ENCODE measurements at regions not wholly inside any gene's neighbourhood (a gene's known extent, or its start where the extent isn't known, plus 50 kb on each side); places are given as distances from the start of the nearest gene placed in this dataset.
"Not testable (repeated sequence)": the region's sequence is repeated elsewhere in the genome, so short reads cannot be mapped to it uniquely, and the experiment has no call there.

DNA sequence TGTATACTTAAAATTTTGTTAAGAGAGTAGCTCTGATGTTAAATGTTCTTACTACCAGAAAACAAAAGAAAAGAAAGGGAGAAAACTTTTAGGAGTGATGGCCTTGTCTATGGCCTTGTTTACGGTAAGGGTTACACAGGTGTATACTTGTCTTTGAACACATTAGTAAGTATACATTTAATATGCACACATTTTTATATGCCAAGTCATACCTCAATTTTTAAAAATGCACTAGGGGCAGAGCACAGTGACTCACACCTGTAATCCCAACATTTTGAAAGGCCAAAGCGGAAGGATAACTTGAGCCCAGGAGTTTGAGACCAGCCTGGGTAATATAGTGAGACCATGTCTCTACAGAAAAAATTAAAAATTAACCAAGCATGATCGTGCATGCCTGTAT, 166.7 kb upstream of the SNX2 start:
- DNase-seq (ENCODE audit: low read depth) = no peak
- TF ChIP-seq, protein P1, sequence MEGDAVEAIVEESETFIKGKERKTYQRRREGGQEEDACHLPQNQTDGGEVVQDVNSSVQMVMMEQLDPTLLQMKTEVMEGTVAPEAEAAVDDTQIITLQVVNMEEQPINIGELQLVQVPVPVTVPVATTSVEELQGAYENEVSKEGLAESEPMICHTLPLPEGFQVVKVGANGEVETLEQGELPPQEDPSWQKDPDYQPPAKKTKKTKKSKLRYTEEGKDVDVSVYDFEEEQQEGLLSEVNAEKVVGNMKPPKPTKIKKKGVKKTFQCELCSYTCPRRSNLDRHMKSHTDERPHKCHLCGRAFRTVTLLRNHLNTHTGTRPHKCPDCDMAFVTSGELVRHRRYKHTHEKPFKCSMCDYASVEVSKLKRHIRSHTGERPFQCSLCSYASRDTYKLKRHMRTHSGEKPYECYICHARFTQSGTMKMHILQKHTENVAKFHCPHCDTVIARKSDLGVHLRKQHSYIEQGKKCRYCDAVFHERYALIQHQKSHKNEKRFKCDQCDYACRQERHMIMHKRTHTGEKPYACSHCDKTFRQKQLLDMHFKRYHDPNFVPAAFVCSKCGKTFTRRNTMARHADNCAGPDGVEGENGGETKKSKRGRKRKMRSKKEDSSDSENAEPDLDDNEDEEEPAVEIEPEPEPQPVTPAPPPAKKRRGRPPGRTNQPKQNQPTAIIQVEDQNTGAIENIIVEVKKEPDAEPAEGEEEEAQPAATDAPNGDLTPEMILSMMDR (IDR thresholded peaks at IDR 0.05; ENCODE audit: control insufficient read depth, extremely low read depth, insufficient read depth) = no peak
- no peak overlapping the region for H3K4me3 ChIP-seq (ENCODE audit: low read depth, low read length)

DNA sequence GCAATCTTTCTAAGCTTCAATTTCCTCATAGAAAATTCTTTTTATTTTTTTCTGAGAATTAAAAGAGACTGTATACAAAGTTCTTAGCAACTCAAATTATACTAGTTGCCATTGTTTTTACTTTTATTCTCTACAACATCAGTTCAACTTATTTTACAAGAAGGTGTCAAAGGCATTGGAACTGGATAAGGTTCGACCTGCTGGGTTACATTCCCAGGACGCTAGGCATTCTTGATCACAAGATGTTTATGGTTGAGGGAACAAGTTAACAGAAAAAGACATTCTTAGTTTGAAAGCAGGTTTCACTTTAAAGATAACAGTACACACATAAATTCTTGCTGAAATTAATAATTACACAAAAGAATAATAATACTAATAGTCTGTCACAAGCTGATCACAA, 163.5 kb upstream of the SNX2 start:
- no peak overlapping the region for H3K4me3 ChIP-seq (ENCODE audit: low read depth, low read length)
- DNase-seq (ENCODE audit: low read depth) = peak; percentile 10
- TF ChIP-seq, protein P1 (IDR thresholded peaks at IDR 0.05; ENCODE audit: control insufficient read depth, extremely low read depth, insufficient read depth) = no peak

DNA sequence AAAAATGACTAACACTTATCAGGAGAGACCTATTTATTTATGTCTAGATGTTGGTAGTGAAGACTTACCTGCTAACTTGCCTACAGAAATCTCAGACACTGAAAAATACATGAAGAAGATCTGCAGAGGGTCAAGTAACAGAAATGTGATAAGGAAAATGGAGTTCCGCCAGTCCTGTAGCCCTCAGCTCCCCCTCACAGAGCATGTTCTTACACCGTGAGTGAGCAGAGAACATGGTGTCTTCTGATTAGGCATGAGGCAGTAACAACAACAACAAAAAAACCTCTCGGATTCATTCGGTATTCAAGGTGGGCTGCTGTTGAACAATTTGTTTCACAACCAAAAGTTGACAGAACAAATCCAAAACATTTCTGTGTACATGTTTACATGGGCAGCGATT, 162.0 kb upstream of the SNX2 start:
- DNase-seq (ENCODE audit: low read depth) = no peak
- H3K4me3 ChIP-seq (ENCODE audit: low read depth, low read length) = no peak overlapping the region
- TF ChIP-seq, protein P1 (IDR thresholded peaks at IDR 0.05; ENCODE audit: control insufficient read depth, extremely low read depth, insufficient read depth) = no peak

DNA sequence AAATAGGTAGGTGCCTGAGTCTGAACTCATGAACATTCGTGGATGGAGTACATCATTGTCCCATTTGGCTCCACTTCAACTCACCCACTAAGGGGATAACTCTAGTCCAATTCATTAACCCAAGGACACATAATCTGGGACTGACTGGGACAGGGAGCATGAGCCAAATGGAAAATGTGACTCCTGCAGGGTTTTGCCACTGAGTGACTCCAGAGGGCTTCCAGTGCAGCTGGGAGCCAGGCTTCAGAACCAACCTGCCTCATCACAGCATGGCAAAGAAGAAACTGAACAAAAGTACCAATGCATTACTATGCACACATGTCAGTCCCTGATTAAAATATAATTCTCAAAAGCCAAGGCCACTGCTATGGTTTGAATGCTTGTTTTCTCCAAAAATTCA, 159.7 kb upstream of the SNX2 start:
- TF ChIP-seq, protein P1 (IDR thresholded peaks at IDR 0.05; ENCODE audit: control insufficient read depth, extremely low read depth, insufficient read depth) = no peak
- DNase-seq (ENCODE audit: low read depth) = no peak
- H3K4me3 ChIP-seq (ENCODE audit: low read depth, low read length) = no peak overlapping the region

DNA sequence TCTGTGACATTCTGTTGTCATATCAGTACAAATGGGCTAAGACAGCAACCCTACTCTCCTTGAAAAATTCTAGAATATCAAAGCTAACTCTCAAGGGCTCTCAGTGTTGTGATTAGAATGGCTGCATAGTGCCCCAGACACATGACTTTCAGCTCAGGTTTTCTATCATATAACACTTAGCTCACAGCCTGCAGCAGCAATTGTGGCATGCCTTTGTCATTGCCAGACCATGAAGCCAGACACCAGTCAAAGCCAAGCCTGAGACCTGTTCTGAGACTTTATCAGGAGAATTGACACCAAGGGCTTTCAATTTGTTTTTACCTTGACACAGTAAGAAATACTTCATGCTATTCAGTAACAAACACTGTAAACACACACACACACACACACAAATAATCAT, 159.0 kb upstream of the SNX2 start:
- TF ChIP-seq, protein P1 (IDR thresholded peaks at IDR 0.05; ENCODE audit: control insufficient read depth, extremely low read depth, insufficient read depth) = no peak
- no peak for DNase-seq (ENCODE audit: low read depth)

DNA sequence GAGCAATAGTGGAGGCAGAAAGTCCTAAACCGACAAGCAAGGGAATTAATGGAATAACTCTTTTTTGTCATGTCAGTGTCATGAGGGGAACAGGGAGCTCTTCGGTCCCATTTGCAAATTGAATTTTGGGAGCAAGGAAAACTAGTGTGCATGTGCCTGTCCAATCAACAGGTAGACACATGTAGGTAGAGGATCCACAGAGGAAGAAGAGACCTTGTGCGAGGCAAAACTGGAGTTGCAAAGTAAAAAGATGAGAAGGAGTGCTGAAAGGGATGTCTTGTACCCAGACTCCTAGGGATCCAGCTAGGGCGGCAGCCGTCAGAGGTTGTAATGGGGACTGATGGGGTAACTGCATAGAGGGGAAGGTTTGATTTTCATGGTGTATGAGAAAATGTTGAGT, 156.8 kb upstream of the SNX2 start:
- not testable (repeated sequence) for DNase-seq (ENCODE audit: low read depth); H3K4me3 ChIP-seq (ENCODE audit: low read depth, low read length)

More for the DNA sequence above, 159.0 kb upstream of the SNX2 start:
- no peak overlapping the region for H3K4me3 ChIP-seq (ENCODE audit: low read depth, low read length)

DNA sequence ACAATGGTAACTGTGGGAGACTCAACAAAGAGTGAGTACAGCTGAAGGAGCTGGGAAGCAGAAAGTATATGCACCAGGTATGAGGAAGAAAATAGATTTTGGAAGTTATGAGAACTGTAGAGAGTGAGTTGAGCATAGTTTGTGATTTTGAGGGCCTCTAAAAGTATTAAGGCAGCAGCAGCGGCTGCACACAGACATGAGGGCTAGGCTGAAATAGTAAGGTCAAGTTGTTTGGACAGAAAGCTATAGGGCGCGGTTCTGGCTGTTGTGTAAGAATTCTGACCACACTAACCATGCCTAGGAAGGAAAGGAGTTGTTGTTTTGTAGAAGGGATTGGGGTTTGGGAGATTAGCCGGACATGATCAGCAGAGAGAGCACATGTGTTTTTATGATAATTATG, 154.1 kb upstream of the SNX2 start:
- DNase-seq (ENCODE audit: low read depth) = not testable (repeated sequence)

DNA sequence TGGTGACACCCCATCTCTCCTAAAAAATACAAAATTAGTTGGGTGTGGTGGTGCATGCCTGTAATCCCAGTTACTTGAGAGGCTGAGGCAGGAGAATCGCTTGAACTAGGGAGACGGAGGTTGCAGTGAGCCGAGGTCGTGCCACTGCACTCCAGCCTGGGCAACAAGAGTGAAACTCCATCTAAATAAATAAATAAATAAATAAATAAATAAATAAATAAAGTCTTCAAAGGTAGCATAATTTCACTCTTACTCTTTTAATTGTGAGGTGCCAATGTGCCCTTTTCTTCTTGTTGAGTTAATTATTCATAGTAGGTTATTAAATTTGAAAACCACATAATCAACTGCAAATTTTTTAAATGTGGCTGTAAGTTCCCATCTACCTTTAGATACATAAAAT, 146.2 kb upstream of the SNX2 start:
- H3K4me3 ChIP-seq (ENCODE audit: low read depth, low read length); DNase-seq (ENCODE audit: low read depth): not testable (repeated sequence)

More for the DNA sequence above, 154.1 kb upstream of the SNX2 start:
- H3K4me3 ChIP-seq (ENCODE audit: low read depth, low read length) = not testable (repeated sequence)

DNA sequence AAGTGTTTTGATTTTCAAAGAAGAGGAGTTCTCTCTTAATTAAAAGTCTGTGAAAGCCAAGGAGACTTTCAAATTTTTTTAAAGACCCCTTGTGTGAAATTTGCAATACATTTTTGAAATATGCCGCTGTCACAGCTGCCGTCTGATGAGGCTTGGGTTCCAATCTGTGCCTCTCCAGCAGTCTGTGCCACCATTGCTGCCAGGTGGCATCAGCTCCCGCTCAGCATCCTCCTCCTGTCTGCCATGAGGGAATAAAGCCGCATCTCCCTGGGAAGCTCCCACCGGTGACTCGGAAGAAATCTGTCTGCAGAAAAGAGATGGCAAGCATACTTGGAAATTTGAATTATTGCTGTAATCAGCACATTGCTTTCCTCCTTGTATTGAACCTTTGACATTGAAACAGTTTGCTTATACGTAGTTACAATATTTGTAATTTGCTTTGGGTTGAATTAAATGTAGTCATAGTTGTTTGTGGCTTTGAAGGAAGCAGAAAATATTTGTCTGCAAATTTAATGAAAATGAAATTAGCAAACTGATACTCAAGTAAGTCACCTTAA, 145.7 kb upstream of the SNX2 start:
- H3K4me3 ChIP-seq (ENCODE audit: low read depth, low read length) = no peak overlapping the region
- no peak for DNase-seq (ENCODE audit: low read depth)
- TF ChIP-seq, protein P1 (IDR thresholded peaks at IDR 0.05; ENCODE audit: control insufficient read depth, extremely low read depth, insufficient read depth) = no peak
